IPS-20b (cell line): ENCODE measurements at regions not wholly inside any gene's neighbourhood (a gene's known extent, or its start where the extent isn't known, plus 50 kb on each side); places are given as distances from the start of the nearest gene placed in this dataset.

Experiments used
- H3K27ac ChIP-seq: one replicate; pipeline ENCODE4 v1.5.1; 2013; ENCODE audit warnings: low read length
- H3K27me3 ChIP-seq: 2 replicates; pipeline ENCODE4 v1.6.1; 2013; ENCODE audit warnings: mild to moderate bottlenecking, low read length, inconsistent platforms; ENCODE audit not compliant: insufficient read depth
- H3K36me3 ChIP-seq: 2 replicates; pipeline ENCODE4 v1.6.1; 2013; ENCODE audit warnings: low read depth, mild to moderate bottlenecking, inconsistent platforms, low read length, moderate library complexity; ENCODE audit not compliant: insufficient read depth
- H3K4me1 ChIP-seq: 2 replicates; pipeline ENCODE4 v1.6.1; 2013; ENCODE audit warnings: mild to moderate bottlenecking, control low read depth, inconsistent platforms, low read length, moderate library complexity; ENCODE audit not compliant: insufficient read depth
- H3K4me3 ChIP-seq: 2 replicates; pipeline ENCODE4 v1.5.1; 2013; ENCODE audit warnings: mild to moderate bottlenecking, low read length, inconsistent platforms
- H3K9ac ChIP-seq: 2 replicates; pipeline ENCODE4 v1.6.1; 2013; ENCODE audit warnings: low read depth, mild to moderate bottlenecking, inconsistent platforms, low read length, moderate library complexity
- H3K9me3 ChIP-seq: 2 replicates; pipeline ENCODE4 v1.6.1; 2013; ENCODE audit warnings: mild to moderate bottlenecking, low read depth, low read length, inconsistent platforms; ENCODE audit not compliant: insufficient read depth

DNA sequence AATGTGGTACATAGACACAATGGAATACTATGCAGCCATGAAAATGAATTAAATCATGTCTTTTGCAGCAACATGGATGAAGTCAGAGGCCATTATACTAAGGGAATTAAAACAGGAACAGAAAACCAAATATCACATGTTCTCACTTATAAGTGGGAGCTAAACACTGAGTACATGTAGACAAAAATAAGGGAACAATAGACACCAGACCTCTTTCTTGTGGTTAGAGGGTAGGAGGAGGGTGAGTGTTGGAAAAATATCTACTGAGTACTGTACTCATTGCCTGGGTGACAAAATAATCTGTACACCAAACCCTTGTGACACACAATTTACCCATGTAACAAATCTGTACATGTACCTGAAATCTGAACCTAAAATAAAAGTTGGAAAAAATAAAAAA lies 59.1 kb upstream of the ANO5 start:
- Histone ChIP-seq H3K36me3 (no peaks in the 10 kb centered on the region), H3K9ac (no peak overlapping the region), H3K4me1 (no peaks in the 10 kb centered on the region), H3K9me3 (peaks cover 2% of the 10 kb centered on the region; the same call in 1 of the 2 replicates), H3K27me3 (no peaks in the 10 kb centered on the region), H3K4me3 (no peak overlapping the region), H3K27ac (no peak overlapping the region)

DNA sequence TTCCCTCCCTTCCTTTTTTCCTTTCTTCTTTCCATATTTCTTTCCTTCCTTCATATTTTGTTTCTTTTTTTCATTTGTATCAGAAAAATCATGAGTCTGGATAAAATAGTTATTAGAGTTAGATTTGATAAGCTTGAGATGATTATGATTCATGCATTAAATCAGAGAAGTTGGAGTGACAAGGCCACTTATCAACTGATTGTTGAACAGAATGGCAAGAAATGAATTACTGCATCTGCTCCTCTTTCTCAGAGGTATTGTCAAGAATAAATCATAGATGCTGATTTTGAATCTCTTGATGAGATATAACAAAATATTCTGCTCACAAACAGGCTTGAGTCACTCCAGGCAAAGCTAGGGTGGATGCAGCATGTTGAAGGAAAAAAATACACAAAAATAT lies 54.6 kb upstream of the ANO5 start:
- Histone ChIP-seq H3K27ac (no peak overlapping the region), H3K4me1 (no peaks in the 10 kb centered on the region), H3K9ac (no peak overlapping the region), H3K36me3 (no peaks in the 10 kb centered on the region), H3K9me3 (no peaks in the 10 kb centered on the region), H3K27me3 (no peaks in the 10 kb centered on the region), H3K4me3 (no peak overlapping the region)
